Bronchial epithelial cell (primary cell): ENCODE measurements at regions not wholly inside any gene's neighbourhood (a gene's known extent, or its start where the extent isn't known, plus 50 kb on each side); places are given as distances from the start of the nearest gene placed in this dataset.

ENCODE experiments used
- DNase-seq: peaks from one replicate; pipeline ENCODE4 v3.0.0-alpha.2; 2010; ENCODE audit warnings: low read depth
- FAIRE-seq: peaks from 2 replicates; lab custom pipeline; 2011; peaks lifted over from hg19 to GRCh38; lab: Jason Lieb, UNC
- H3K27me3 ChIP-seq: 2 replicates; pipeline ENCODE4 v1.5.1; 2011; ENCODE audit warnings: low read length; ENCODE audit not compliant: control insufficient read depth, insufficient read depth
- H3K36me3 ChIP-seq: 2 replicates; pipeline ENCODE4 v1.5.1; 2011; ENCODE audit warnings: low read length; ENCODE audit not compliant: control insufficient read depth, insufficient read depth
- H3K4me3 ChIP-seq: 2 replicates; pipeline ENCODE4 v1.5.1; 2011; ENCODE audit warnings: mild to moderate bottlenecking, low read depth, low read length, control low read depth
- TF ChIP-seq, protein P1 (sequence below): IDR thresholded peaks from 2 replicates; pipeline ENCODE4 v1.5.1; 2011; ENCODE audit warnings: mild to moderate bottlenecking, moderate library complexity, low read length, control low read depth, inconsistent platforms; ENCODE audit not compliant: insufficient read depth, severe bottlenecking

DNA sequence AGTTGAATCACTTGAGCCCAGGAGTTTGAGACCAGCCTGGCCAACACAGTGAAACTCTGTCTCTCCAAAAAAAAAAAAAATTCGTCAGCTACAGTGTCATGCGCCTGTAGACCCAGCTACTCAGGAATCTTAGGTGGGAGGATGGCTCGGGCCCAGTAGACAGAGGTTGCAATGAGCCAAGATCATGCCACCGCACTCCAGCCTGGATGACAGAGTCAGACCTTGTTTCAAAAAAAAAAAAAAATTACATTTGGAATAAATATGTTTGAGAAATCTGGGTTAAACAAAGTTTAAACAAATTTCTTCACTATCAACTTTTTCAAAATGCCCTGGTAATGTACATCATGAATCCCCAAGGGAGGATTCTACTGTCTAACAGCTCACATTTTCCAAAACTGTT is 187.0 kb upstream of the RASSF8 start:
- FAIRE-seq: no peak
- TF ChIP-seq, protein P1, sequence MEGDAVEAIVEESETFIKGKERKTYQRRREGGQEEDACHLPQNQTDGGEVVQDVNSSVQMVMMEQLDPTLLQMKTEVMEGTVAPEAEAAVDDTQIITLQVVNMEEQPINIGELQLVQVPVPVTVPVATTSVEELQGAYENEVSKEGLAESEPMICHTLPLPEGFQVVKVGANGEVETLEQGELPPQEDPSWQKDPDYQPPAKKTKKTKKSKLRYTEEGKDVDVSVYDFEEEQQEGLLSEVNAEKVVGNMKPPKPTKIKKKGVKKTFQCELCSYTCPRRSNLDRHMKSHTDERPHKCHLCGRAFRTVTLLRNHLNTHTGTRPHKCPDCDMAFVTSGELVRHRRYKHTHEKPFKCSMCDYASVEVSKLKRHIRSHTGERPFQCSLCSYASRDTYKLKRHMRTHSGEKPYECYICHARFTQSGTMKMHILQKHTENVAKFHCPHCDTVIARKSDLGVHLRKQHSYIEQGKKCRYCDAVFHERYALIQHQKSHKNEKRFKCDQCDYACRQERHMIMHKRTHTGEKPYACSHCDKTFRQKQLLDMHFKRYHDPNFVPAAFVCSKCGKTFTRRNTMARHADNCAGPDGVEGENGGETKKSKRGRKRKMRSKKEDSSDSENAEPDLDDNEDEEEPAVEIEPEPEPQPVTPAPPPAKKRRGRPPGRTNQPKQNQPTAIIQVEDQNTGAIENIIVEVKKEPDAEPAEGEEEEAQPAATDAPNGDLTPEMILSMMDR: no peak
- DNase-seq: no peak
- H3K36me3 ChIP-seq: no peaks in the 10 kb centered on the region
- no peak overlapping the region for H3K4me3 ChIP-seq
- no peaks in the 10 kb centered on the region for H3K27me3 ChIP-seq

DNA sequence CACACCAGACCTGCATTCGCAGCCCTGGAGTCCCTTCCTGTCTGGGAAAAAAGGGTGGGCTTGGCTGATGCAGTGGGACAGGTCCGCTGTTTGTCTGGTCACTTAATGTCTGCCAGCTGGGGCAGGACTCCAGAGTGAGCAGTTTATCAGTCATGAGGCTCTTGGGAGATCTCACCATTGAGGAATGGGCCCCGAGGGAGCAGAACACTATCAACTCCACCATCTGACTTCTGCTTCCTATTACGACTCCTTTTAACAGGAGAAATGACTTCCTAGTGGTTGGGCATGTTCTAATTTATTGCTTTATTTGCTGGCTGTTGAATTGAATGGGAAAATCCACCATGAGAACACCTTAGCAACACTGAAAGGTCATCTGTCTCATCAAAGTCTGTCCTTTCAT is 182.5 kb upstream of the RASSF8 start:
- TF ChIP-seq, protein P1: no peak
- no peak overlapping the region for H3K4me3 ChIP-seq
- DNase-seq: peak; percentile 55
- H3K36me3 ChIP-seq: no peaks in the 10 kb centered on the region
- FAIRE-seq: no peak
- no peaks in the 10 kb centered on the region for H3K27me3 ChIP-seq

DNA sequence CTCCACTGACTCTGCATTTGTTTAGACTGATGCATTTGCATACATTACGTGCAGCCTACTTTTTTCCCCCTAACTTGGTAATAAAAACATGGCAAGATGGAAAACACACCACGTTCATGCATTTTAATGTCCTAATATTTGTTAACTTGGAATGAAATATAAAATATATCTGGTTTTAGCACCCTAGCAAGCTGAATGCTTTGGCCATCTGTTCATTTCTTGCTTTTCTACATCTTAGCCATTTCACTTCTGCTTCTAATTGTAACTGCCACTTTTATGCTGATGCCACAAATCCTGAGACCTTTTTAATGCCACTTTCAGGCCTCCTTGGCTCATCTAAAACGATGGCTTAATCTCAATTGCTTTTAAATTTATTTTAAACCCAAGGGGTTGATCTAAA is 177.7 kb upstream of the RASSF8 start:
- TF ChIP-seq, protein P1: no peak
- Histone ChIP-seq H3K36me3 (no peaks in the 10 kb centered on the region), H3K27me3 (no peaks in the 10 kb centered on the region), H3K4me3 (no peak overlapping the region)
- DNase-seq (no peak), FAIRE-seq (no peak)

DNA sequence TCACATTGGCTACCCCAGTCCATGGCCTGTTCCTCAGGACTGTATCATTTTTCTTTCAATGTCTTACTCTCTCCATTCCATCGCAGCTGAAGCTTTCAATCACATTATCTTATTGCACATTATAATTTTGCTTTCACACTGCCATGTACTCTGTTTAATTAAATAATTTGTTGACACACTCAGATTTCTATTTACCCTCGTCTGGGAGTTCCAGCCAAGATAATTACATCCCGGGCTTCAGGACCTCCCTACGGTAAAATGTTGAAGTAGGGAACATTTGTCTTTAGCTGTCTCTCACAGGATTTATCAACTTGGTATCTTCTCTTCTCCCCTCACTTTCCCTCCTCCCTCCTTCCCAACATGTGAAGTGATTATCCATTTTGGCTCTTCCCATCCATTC is 177.2 kb upstream of the RASSF8 start:
- H3K4me3 ChIP-seq: no peak overlapping the region
- TF ChIP-seq, protein P1: no peak
- no peak for FAIRE-seq

DNA sequence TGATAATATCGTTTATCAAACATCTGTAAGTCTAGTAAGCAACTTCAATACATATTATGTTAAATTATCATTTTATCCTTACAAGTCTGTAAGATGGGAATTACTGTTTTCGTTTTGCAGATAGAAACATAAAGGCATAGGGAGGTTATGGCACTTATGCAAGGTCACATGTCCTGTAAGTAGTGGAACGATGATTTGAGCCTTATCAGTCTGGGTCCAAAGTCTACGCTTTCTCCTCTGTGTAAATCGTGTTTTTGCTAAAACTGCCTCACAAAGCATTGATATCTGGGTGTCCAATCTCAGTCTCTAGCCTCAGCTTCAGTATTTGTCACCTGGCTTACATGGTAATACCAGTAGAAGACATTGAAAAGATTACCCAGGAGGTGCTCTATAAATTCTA is 174.9 kb upstream of the RASSF8 start:
- H3K36me3 ChIP-seq: no peaks in the 10 kb centered on the region
- FAIRE-seq: no peak
- TF ChIP-seq, protein P1: no peak
- no peak overlapping the region for H3K4me3 ChIP-seq
- H3K27me3 ChIP-seq: no peaks in the 10 kb centered on the region
- no peak for DNase-seq

More for the DNA sequence above, 177.2 kb upstream of the RASSF8 start:
- Histone ChIP-seq H3K27me3 (no peaks in the 10 kb centered on the region), H3K36me3 (no peaks in the 10 kb centered on the region)
- no peak for DNase-seq

DNA sequence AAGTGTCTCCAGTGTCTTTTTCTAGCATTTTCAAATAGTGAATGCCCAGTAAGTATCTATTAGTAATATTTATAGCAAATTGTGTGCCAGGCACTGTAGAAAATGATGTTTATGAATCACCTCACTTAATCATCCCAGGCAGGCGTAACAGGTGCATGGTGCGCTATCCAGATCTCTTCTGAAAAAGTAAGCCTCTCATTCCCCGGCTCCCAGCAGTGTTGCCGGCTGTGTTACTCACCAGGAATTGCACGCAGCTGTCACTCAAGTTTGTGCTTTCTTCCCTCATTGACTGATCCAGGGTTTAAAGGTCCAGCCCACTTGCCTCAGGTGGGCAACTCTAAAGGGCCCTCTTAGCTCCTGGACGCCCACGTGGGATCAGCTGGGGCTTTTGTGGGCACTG is 173.8 kb upstream of the RASSF8 start:
- Histone ChIP-seq H3K27me3 (no peaks in the 10 kb centered on the region), H3K36me3 (no peaks in the 10 kb centered on the region), H3K4me3 (no peak overlapping the region)
- TF ChIP-seq, protein P1: no peak
- no peak for FAIRE-seq
- peak; percentile 44 for DNase-seq
